ENCODE measurements at regions not wholly inside any gene's neighbourhood (a gene's known extent, or its start where the extent isn't known, plus 50 kb on each side); places are given as distances from the start of the nearest gene placed in this dataset.

- DNase-seq (ENCODE audit: low read depth) = no peak
Measured at GRCh38 chr21:36555199-36555800, 75.4 kb upstream of the CLDN14 start.

- no peak for DNase-seq (ENCODE audit: low read depth)
Measured at GRCh38 chr21:36557316-36557715, 77.4 kb upstream of the CLDN14 start.

GRCh38 chr21:36560933-36561575 lies 81.1 kb upstream of the CLDN14 start:
- DNase-seq (ENCODE audit: low read depth) = no peak

- DNase-seq (ENCODE audit: low read depth) = no peak
Measured at GRCh38 chr21:36563341-36563926, 83.5 kb upstream of the CLDN14 start.

- DNase-seq (ENCODE audit: low read depth) = no peak
Measured at GRCh38 chr21:36564647-36565046, 84.7 kb upstream of the CLDN14 start.

- no peak for DNase-seq (ENCODE audit: low read depth)
Measured at GRCh38 chr21:36565540-36565939, 85.6 kb upstream of the CLDN14 start.

- no peak for DNase-seq (ENCODE audit: low read depth)
Measured at GRCh38 chr21:36566644-36567043, 86.7 kb upstream of the CLDN14 start.

- DNase-seq (ENCODE audit: low read depth) = no peak
Measured at GRCh38 chr21:36567216-36567885, 87.4 kb upstream of the CLDN14 start.

GRCh38 chr21:36569511-36569910 lies 89.6 kb upstream of the CLDN14 start:
- no peak for DNase-seq (ENCODE audit: low read depth)

GRCh38 chr21:36571556-36571955 lies 91.6 kb upstream of the CLDN14 start:
- DNase-seq (ENCODE audit: low read depth) = no peak

- no peak for DNase-seq (ENCODE audit: low read depth)
Measured at GRCh38 chr21:36572039-36572438, 92.1 kb upstream of the CLDN14 start.

GRCh38 chr21:36575306-36575705 lies 95.4 kb upstream of the CLDN14 start:
- DNase-seq (ENCODE audit: low read depth) = no peak

- DNase-seq (ENCODE audit: low read depth) = no peak
Measured at GRCh38 chr21:36576441-36576840, 96.5 kb upstream of the CLDN14 start.

GRCh38 chr21:36579898-36580297 lies 100.0 kb upstream of the CLDN14 start:
- no peak for DNase-seq (ENCODE audit: low read depth)

GRCh38 chr21:36582271-36582670 lies 102.3 kb upstream of the CLDN14 start:
- no peak for DNase-seq (ENCODE audit: low read depth)

- DNase-seq (ENCODE audit: low read depth) = no peak
Measured at GRCh38 chr21:36583591-36583990, 103.7 kb upstream of the CLDN14 start.

- no peak for DNase-seq (ENCODE audit: low read depth)
Measured at GRCh38 chr21:36584980-36585940, 105.3 kb upstream of the CLDN14 start.

- DNase-seq (ENCODE audit: low read depth) = no peak
Measured at GRCh38 chr21:36587388-36587787, 107.5 kb upstream of the CLDN14 start.

GRCh38 chr21:36589352-36589971 lies 109.5 kb upstream of the SIM2 start:
- peak; percentile 10 for DNase-seq (ENCODE audit: low read depth)

- DNase-seq (ENCODE audit: low read depth) = no peak
Measured at GRCh38 chr21:36591326-36591970, 107.5 kb upstream of the SIM2 start.

GRCh38 chr21:36596174-36596573 lies 102.7 kb upstream of the SIM2 start:
- DNase-seq (ENCODE audit: low read depth) = no peak

Data from activated T-cell treated with anti-CD3 and anti-CD28 coated beads for 24 hours (primary cell).